SK-N-SH (cell line): ENCODE measurements at regions not wholly inside any gene's neighbourhood (a gene's known extent, or its start where the extent isn't known, plus 50 kb on each side); places are given as distances from the start of the nearest gene placed in this dataset.
A peak's percentile ranks its signal among the peaks of the same experiment; 100 is the strongest.

Experiments used
- CTCF ChIA-PET: fragments of 300-600, 350-600 bp; formaldehyde crosslinking; extraction: SDS; loops from one replicate; lab custom pipeline; 2021; lab: Yijun Ruan, JAX
- POLR2A ChIA-PET: fragments of 350-600 bp; sonication (Branson Sonifier 250); formaldehyde crosslinking; extraction: SDS; loops from one replicate; lab custom pipeline; 2020; ENCODE audit warnings: antibody characterized with exemption, inconsistent platforms; lab: Yijun Ruan, JAX
- DNase-seq: peaks from one replicate; pipeline ENCODE4 v3.0.0; 2012
- H2AFZ ChIP-seq: fragments of 200-600 bp; sonication (generic); 2 replicates; pipeline ENCODE4 v1.8.1; 2016; ENCODE audit warnings: antibody characterized with exemption, mild to moderate bottlenecking, low read depth
- H3F3A ChIP-seq: fragments of 200-600 bp; sonication (generic); replicated peaks from 2 replicates; pipeline ENCODE3; 2016; ENCODE audit warnings: antibody characterized with exemption, mild to moderate bottlenecking; ENCODE audit not compliant: insufficient read depth
- H3K27ac ChIP-seq, 2 experiments: fragments of 200-500 bp in 1 of 2; fragments of 200-600 bp in 1 of 2; sonication (Bioruptor generic) in 1 of 2; sonication (generic), shearing (Covaris generic) in 1 of 2; 2 replicates each; pipeline versions ENCODE4 v1.5.1 to v1.6.1; 2014 to 2016; ENCODE audit warnings: low read depth in 2 of 2, inconsistent platforms in 1 of 2, low read length in 1 of 2, mild to moderate bottlenecking in 1 of 2, mixed read lengths in 1 of 2
- H3K27me3 ChIP-seq: fragments of 200-600 bp; sonication (generic), shearing (Covaris generic); 2 replicates; pipeline ENCODE4 v1.6.1; 2016; ENCODE audit warnings: mixed run types; ENCODE audit not compliant: insufficient read depth
- H3K36me3 ChIP-seq, 2 experiments: fragments of 200-500 bp in 1 of 2; fragments of 200-600 bp in 1 of 2; sonication (Bioruptor generic) in 1 of 2; sonication (generic) in 1 of 2; replicated peaks in 1 of 2; 2 replicates each; pipeline versions ENCODE3 to v1.5.1; 2014 to 2016; ENCODE audit warnings: low read length in 1 of 2, mild to moderate bottlenecking in 1 of 2; ENCODE audit not compliant: insufficient read depth in 2 of 2, control insufficient read depth in 1 of 2
- H3K4me1 ChIP-seq, 2 experiments: fragments of 200-500 bp in 1 of 2; fragments of 200-600 bp in 1 of 2; sonication (Bioruptor generic) in 1 of 2; sonication (generic), shearing (Covaris generic) in 1 of 2; 2 replicates each; pipeline versions ENCODE4 v1.5.1 to v1.6.1; 2014 to 2016; ENCODE audit warnings: low read depth in 1 of 2, low read length in 1 of 2, mixed run types in 1 of 2; ENCODE audit not compliant: insufficient read depth in 2 of 2, control insufficient read depth in 1 of 2
- H3K4me2 ChIP-seq: fragments of 200-600 bp; sonication (generic), shearing (Covaris generic); 2 replicates; pipeline ENCODE4 v1.6.1; 2017; ENCODE audit warnings: mixed run types
- H3K4me3 ChIP-seq, 2 experiments: fragments of 200-500 bp in 1 of 2; fragments of 200-600 bp in 1 of 2; sonication (Bioruptor generic) in 1 of 2; sonication (generic), shearing (Covaris generic) in 1 of 2; 2 replicates each; pipeline versions ENCODE4 v1.5.1 to v1.8.1; 2014 to 2016; ENCODE audit warnings: low read depth in 2 of 2, inconsistent platforms in 1 of 2, low read length in 1 of 2, mild to moderate bottlenecking in 1 of 2, mixed read lengths in 1 of 2, moderate library complexity in 1 of 2
- H3K79me2 ChIP-seq: fragments of 200-600 bp; sonication (generic); 2 replicates; pipeline ENCODE4 v1.8.1; 2017; ENCODE audit warnings: mild to moderate bottlenecking; ENCODE audit not compliant: insufficient read depth
- H3K9ac ChIP-seq: fragments of 200-600 bp; sonication (generic); 2 replicates; pipeline ENCODE4 v1.6.1; 2017; ENCODE audit warnings: mixed run types
- H3K9me2 ChIP-seq: fragments of 200-600 bp; sonication (generic); 2 replicates; pipeline ENCODE4 v1.6.1; 2017; ENCODE audit warnings: mixed run types
- H3K9me3 ChIP-seq: fragments of 200-600 bp; sonication (generic); 2 replicates; pipeline ENCODE4 v1.6.1; 2017; ENCODE audit warnings: mixed run types, mild to moderate bottlenecking, moderate library complexity
- H4K20me1 ChIP-seq: fragments of 200-600 bp; sonication (generic); 2 replicates; pipeline ENCODE4 v1.6.1; 2017; ENCODE audit warnings: mild to moderate bottlenecking, mixed run types; ENCODE audit not compliant: insufficient read depth
- CHD2 ChIP-seq: fragments of 150-350 bp; IDR thresholded peaks from 2 replicates; pipeline ENCODE4 v1.6.1; 2018; ENCODE audit warnings: low read length; ENCODE audit not compliant: partially characterized antibody
- ELF1 ChIP-seq: IDR thresholded peaks from 2 replicates; pipeline ENCODE4 v1.4.0; 2012
- EP300 ChIP-seq, 2 experiments: IDR thresholded peaks; 2 replicates each; pipeline versions ENCODE4 v1.4.0 to v1.6.1; 2012; ENCODE audit warnings: borderline replicate concordance in 1 of 2, low read depth in 1 of 2, low read length in 1 of 2
- FOXJ3 ChIP-seq: sonication (generic); formaldehyde crosslinking; IDR thresholded peaks from 2 replicates; pipeline ENCODE4 v1.5.1; 2020; ENCODE audit warnings: mild to moderate bottlenecking, missing genetic modification reagents
- MEF2A ChIP-seq: IDR thresholded peaks from 2 replicates; pipeline ENCODE4 v1.4.0; 2012; ENCODE audit warnings: low read depth, borderline replicate concordance
- MXI1 ChIP-seq: IDR thresholded peaks from 2 replicates; pipeline ENCODE4 v1.6.1; 2012; ENCODE audit warnings: mild to moderate bottlenecking, low read depth, low read length, improper control_type of control experiment
- NFIC ChIP-seq: IDR thresholded peaks from 2 replicates; pipeline ENCODE4 v1.4.0; 2012; ENCODE audit warnings: borderline replicate concordance
- NRF1 ChIP-seq: IDR thresholded peaks from 2 replicates; pipeline ENCODE4 v1.6.1; 2012; ENCODE audit warnings: low read depth, mild to moderate bottlenecking, low read length
- PBX3 ChIP-seq: IDR thresholded peaks from 2 replicates; pipeline ENCODE4; 2012
- POLR2AphosphoS5 ChIP-seq: IDR thresholded peaks from 2 replicates; pipeline ENCODE4 v1.6.1; 2012; ENCODE audit warnings: low read depth, low read length
- REST ChIP-seq: IDR thresholded peaks from 2 replicates; pipeline ENCODE4 v1.6.1; 2012; ENCODE audit warnings: mild to moderate bottlenecking, low read depth, low read length, moderate library complexity
- RXRA ChIP-seq: IDR thresholded peaks from 2 replicates; pipeline ENCODE4 v1.4.0; 2012; ENCODE audit warnings: low read depth, mild to moderate bottlenecking, borderline replicate concordance
- SMC3 ChIP-seq: IDR thresholded peaks from 2 replicates; pipeline ENCODE4 v1.6.1; 2012; ENCODE audit warnings: low read depth, low read length, improper control_type of control experiment
- TCF12 ChIP-seq: IDR thresholded peaks from 2 replicates; pipeline ENCODE4 v1.4.0; 2012
- WGBS: methylation state at CpG from one replicate; pipeline ENCODE4 v1.1.6; 2017; ENCODE audit warnings: low lambda C conversion rate; 5-methylcytosine and 5-hydroxymethylcytosine counted together

GRCh38 chr1:209102531-209102930 lies 481.0 kb upstream of the CAMK1G start:
- Histone ChIP-seq H2AFZ (no peak overlapping the region), H3K27me3 (no peaks in the 10 kb centered on the region), H3K4me1 (peaks cover 12 to 29% of the 10 kb centered on the region in 2 experiments; a peak in 3 of 4 replicates), H3K4me2 (no peak overlapping the region), H3K9ac (no peak overlapping the region), H3K36me3 (no peaks in the 10 kb centered on the region), H3K9me3 (no peaks in the 10 kb centered on the region), H3K9me2 (no peaks in the 10 kb centered on the region), H3K4me3 (no peak overlapping the region), H3K79me2 (no peaks in the 10 kb centered on the region), H3K27ac (peak overlapping the region in 1 of 2 experiments; percentile 62; a peak in 1 of 4 replicates), H4K20me1 (no peaks in the 10 kb centered on the region), H3F3A (peaks cover 14% of the 10 kb centered on the region)
- ChIA-PET POLR2A (no interaction called here), CTCF (interaction anchor here (0.6 kb wide), 1 partner anchor 18 kb away, joined by 4 read pairs; no protein-coding TSS in a partner anchor)
- DNase-seq = no peak
- TF ChIP-seq ELF1 (no peak), FOXJ3 (CRISPR knock-in tag) (no peak), RXRA (no peak), CHD2 (no peak), REST (no peak), MEF2A (no peak), NFIC (no peak), EP300 (IDR thresholded peaks at IDR 0.05; ENCODE audit: borderline replicate concordance in 1 of 2, low read depth in 1 of 2, low read length in 1 of 2) (no peak), POLR2AphosphoS5 (no peak), NRF1 (no peak), SMC3 (no peak)
- 63% methylated on average over 4 of the region's 4 CpGs for WGBS

- Histone ChIP-seq H4K20me1 (no peaks in the 10 kb centered on the region), H3K9me3 (no peaks in the 10 kb centered on the region), H3K79me2 (no peaks in the 10 kb centered on the region), H3K27me3 (no peaks in the 10 kb centered on the region), H3K27ac (peak overlapping the region in 1 of 2 experiments; percentile 62; a peak in 1 of 4 replicates), H3K9me2 (no peaks in the 10 kb centered on the region), H3K4me3 (no peak overlapping the region), H2AFZ (no peak overlapping the region), H3F3A (peaks cover 14% of the 10 kb centered on the region), H3K4me1 (peaks cover 12 to 29% of the 10 kb centered on the region in 2 experiments; a peak in 3 of 4 replicates), H3K4me2 (no peak overlapping the region), H3K9ac (no peak overlapping the region), H3K36me3 (no peaks in the 10 kb centered on the region)
- WGBS = 33% methylated on average over 4 of the region's 4 CpGs
- DNase-seq = no peak
- CTCF ChIA-PET = interaction anchor here (0.5 to 0.6 kb wide), 2 partner anchors 17 to 248 kb away, joined by 4 read pairs; no protein-coding TSS in a partner anchor
- POLR2A ChIA-PET = no interaction called here
- TF ChIP-seq MXI1 = 0 out of 2 replicates have a peak, but pooled peaks have one; percentile 34
- TF ChIP-seq PBX3 = peak; percentile 22; the same call in 1 of the 2 replicates
- TF ChIP-seq RXRA = no peak
- 0 out of 2 replicates have a peak, but pooled peaks have one; percentile 13 for TF ChIP-seq TCF12
Measured at GRCh38 chr1:209103092-209103491, 480.4 kb upstream of the CAMK1G start.
